Gastrocnemius medialis (tissue), 4 donors: ENCODE measurements at regions not wholly inside any gene's neighbourhood (a gene's known extent, or its start where the extent isn't known, plus 50 kb on each side); places are given as distances from the start of the nearest gene placed in this dataset.

ENCODE experiments used
- ATAC-seq, 2 donors: fragments of 150-250 bp; one replicate each; pipeline ENCODE4 v1.9.1; 2016
- DNase-seq, 2 donors: peaks; one replicate each; pipeline ENCODE4 v3.0.0-alpha.2; 2019
- H3K27ac ChIP-seq, 4 donors: fragments of 200-600 bp; sonication (generic); 1 replicate in 1 of 4; 2 replicates in 3 of 4; pipeline ENCODE4 v1.5.1; 2016 to 2018; ENCODE audit warnings: mild to moderate bottlenecking in 2 of 4, moderate library complexity in 1 of 4
- H3K27me3 ChIP-seq, 3 donors: fragments of 200-600 bp; sonication (generic) in 2 of 3; 1 replicate in 1 of 3; 2 replicates in 2 of 3; pipeline versions ENCODE4 v1.5.1 to v1.6.0; 2016 to 2019; ENCODE audit warnings: mild to moderate bottlenecking in 1 of 3, moderate library complexity in 1 of 3
- H3K36me3 ChIP-seq, 2 donors: fragments of 200-600 bp; sonication (generic) in 1 of 2; one replicate each; pipeline ENCODE4 v1.5.1; 2017 to 2018
- H3K4me1 ChIP-seq, 2 donors: fragments of 200-600 bp; sonication (generic) in 1 of 2; one replicate each; pipeline ENCODE4 v1.5.1; 2016 to 2017; ENCODE audit warnings: mild to moderate bottlenecking in 2 of 2
- H3K4me3 ChIP-seq, 4 donors: fragments of 200-600 bp; sonication (generic) in 3 of 4; 1 replicate in 1 of 4; 2 replicates in 3 of 4; pipeline ENCODE4 v1.5.1; 2016 to 2019; ENCODE audit warnings: mild to moderate bottlenecking in 2 of 4
- H3K9me3 ChIP-seq, 3 donors: fragments of 200-600 bp; sonication (generic) in 2 of 3; 1 replicate in 1 of 3; 2 replicates in 2 of 3; pipeline ENCODE4 v1.5.1; 2016 to 2019
- POLR2A ChIP-seq, 2 donors: fragments of 450-650 bp; IDR thresholded peaks; one replicate each; pipeline ENCODE4 v1.6.1; 2017; ENCODE audit warnings: antibody characterized with exemption in 2 of 2, mild to moderate bottlenecking in 2 of 2, moderate library complexity in 2 of 2
- in situ Hi-C, 4 donors: fragments of 200-750 bp; cut with MboI; loops; one replicate each; pipeline versions ENCODE4 v1.15.0 to v1.8.0; 2017; ENCODE audit warnings: low sequenced_read_pairs in 4 of 4
- intact Hi-C: fragments of 100-400 bp; cut with DNase I; formaldehyde crosslinking; loops from one replicate; pipeline ENCODE4 v1.15.1; 2023; ENCODE audit warnings: low total_unique reads
- TF ChIP-seq, protein P1 (sequence below), 5 experiments: fragments of 450-650 bp in 3 of 5; fragments of 200-600 bp in 2 of 5; sonication (generic) in 2 of 5; IDR thresholded peaks in 4 of 5; conservative IDR thresholded peaks in 1 of 5; 1 replicate in 4 of 5; 2 replicates in 1 of 5; pipeline ENCODE4 v1.5.1; 2016 to 2019; ENCODE audit warnings: antibody characterized with exemption in 5 of 5, mild to moderate bottlenecking in 3 of 5, moderate library complexity in 3 of 5

DNA sequence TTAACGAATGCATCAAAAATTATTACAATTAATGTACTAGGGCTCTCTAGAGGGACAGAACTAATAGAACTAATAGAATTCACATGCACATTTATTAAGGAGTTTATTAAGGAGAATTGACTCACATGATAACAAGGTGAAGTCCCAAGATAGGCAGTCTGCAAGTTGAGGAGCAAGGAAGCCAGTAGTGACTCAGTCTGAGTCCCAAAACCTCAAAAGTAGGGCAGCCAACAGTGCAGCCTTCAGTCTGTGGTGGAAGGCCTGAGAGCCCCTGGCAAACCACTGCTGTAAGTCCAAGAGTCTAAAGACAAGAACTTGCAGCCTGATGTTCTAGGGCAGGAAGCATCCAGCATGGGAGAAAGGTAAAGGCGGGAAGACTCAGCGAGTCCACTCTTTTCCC lies 633.8 kb downstream of the SEMA5A start:
- ATAC-seq: no peak
- in situ Hi-C loops (no loop called here), intact Hi-C loops (no loop called here)
- H3K27me3 ChIP-seq: no peaks in the 10 kb centered on the region
- no peaks in the 10 kb centered on the region for H3K4me1 ChIP-seq
- no peak overlapping the region for H3K27ac ChIP-seq
- TF ChIP-seq, protein P1, sequence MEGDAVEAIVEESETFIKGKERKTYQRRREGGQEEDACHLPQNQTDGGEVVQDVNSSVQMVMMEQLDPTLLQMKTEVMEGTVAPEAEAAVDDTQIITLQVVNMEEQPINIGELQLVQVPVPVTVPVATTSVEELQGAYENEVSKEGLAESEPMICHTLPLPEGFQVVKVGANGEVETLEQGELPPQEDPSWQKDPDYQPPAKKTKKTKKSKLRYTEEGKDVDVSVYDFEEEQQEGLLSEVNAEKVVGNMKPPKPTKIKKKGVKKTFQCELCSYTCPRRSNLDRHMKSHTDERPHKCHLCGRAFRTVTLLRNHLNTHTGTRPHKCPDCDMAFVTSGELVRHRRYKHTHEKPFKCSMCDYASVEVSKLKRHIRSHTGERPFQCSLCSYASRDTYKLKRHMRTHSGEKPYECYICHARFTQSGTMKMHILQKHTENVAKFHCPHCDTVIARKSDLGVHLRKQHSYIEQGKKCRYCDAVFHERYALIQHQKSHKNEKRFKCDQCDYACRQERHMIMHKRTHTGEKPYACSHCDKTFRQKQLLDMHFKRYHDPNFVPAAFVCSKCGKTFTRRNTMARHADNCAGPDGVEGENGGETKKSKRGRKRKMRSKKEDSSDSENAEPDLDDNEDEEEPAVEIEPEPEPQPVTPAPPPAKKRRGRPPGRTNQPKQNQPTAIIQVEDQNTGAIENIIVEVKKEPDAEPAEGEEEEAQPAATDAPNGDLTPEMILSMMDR (IDR thresholded peaks at IDR 0.05 in 4 of 5, conservative IDR thresholded peaks at IDR 0.05 in 1 of 5): no peak
- TF ChIP-seq POLR2A (IDR thresholded peaks at IDR 0.05): no peak
- no peak overlapping the region for H3K4me3 ChIP-seq
- no peaks in the 10 kb centered on the region for H3K36me3 ChIP-seq
- DNase-seq: no peak
- no peaks in the 10 kb centered on the region for H3K9me3 ChIP-seq

DNA sequence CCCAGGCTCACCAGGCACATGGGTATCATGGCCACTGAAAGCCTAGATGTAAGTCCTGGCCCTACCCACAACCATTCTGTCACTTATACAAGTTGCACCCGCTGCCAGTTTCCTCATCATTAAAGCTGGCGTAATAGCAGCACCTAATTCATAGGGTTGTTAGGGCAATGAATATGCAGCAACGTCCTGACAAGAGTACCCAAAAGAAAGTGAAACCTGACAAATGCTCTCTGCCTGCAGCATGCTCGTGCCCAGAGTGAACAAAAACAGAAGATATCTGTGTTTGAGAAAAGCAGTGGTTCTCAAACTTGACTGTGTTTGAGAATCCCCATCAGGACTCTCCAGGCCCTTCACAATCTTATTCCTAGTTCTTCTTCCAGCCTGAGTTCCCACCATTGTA lies 632.4 kb downstream of the SEMA5A start:
- Histone ChIP-seq H3K36me3 (no peaks in the 10 kb centered on the region), H3K4me3 (no peak overlapping the region), H3K9me3 (no peaks in the 10 kb centered on the region), H3K4me1 (no peaks in the 10 kb centered on the region), H3K27me3 (no peaks in the 10 kb centered on the region), H3K27ac (no peak overlapping the region)
- DNase-seq (no peak), ATAC-seq (no peak)
- intact Hi-C loops: no loop called here
- TF ChIP-seq POLR2A (IDR thresholded peaks at IDR 0.05): no peak
- TF ChIP-seq, protein P1 (IDR thresholded peaks at IDR 0.05 in 4 of 5, conservative IDR thresholded peaks at IDR 0.05 in 1 of 5): no peak
- in situ Hi-C loops: no loop called here

DNA sequence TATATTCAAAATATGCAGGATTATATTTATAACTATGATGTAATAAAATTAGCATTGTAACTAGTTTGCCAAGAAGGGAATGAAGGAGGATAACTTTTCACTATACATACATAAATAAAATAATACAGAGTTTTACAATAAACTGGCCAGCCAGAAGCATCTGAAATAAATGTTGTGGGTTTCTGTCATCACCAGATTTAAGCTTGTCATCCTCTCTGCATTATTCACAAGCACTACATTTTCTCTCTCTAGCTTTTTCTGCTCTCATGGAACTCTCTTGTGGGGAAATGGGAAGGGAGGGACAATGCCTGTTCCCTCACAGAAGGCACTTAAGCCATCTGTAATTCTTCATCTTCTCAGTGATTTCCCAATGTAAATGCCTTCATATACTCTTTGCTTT lies 626.8 kb downstream of the SEMA5A start:
- H3K27me3 ChIP-seq: no peaks in the 10 kb centered on the region
- intact Hi-C loops: no loop called here
- no peak overlapping the region for H3K4me3 ChIP-seq
- no peaks in the 10 kb centered on the region for H3K9me3 ChIP-seq
- no peaks in the 10 kb centered on the region for H3K4me1 ChIP-seq
- ATAC-seq (no peak), DNase-seq (no peak)
- no peak overlapping the region for H3K27ac ChIP-seq
- H3K36me3 ChIP-seq: no peaks in the 10 kb centered on the region
- in situ Hi-C loops: no loop called here
- no peak for TF ChIP-seq POLR2A (IDR thresholded peaks at IDR 0.05)
- TF ChIP-seq, protein P1 (IDR thresholded peaks at IDR 0.05 in 4 of 5, conservative IDR thresholded peaks at IDR 0.05 in 1 of 5): no peak

DNA sequence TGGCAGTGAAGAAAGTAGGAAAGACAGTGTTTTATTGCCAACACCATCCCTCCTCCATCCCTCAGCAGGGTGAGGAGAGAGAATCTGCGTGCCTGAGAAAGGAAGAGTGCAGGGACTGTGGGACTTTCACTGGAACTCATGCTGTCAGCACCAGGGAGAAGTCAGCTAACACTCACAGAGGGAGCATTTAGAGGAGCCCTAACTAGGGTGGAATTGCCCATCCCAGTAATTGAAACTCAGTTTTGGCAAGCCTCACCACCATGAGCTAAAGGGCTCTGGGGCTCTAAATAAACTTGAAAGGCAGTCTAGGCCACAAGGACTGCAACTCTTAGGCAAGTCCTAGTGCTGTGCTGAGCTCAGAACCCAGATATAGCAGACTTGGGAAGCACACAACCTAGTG lies 622.3 kb downstream of the SEMA5A start:
- Histone ChIP-seq H3K4me1 (no peaks in the 10 kb centered on the region), H3K27ac (no peak overlapping the region), H3K4me3 (no peak overlapping the region), H3K36me3 (no peaks in the 10 kb centered on the region), H3K27me3 (no peaks in the 10 kb centered on the region), H3K9me3 (no peaks in the 10 kb centered on the region)
- DNase-seq (no peak), ATAC-seq (no peak)
- intact Hi-C loops (no loop called here), in situ Hi-C loops (no loop called here)
- TF ChIP-seq POLR2A (IDR thresholded peaks at IDR 0.05): no peak
- TF ChIP-seq, protein P1 (IDR thresholded peaks at IDR 0.05 in 4 of 5, conservative IDR thresholded peaks at IDR 0.05 in 1 of 5): no peak

DNA sequence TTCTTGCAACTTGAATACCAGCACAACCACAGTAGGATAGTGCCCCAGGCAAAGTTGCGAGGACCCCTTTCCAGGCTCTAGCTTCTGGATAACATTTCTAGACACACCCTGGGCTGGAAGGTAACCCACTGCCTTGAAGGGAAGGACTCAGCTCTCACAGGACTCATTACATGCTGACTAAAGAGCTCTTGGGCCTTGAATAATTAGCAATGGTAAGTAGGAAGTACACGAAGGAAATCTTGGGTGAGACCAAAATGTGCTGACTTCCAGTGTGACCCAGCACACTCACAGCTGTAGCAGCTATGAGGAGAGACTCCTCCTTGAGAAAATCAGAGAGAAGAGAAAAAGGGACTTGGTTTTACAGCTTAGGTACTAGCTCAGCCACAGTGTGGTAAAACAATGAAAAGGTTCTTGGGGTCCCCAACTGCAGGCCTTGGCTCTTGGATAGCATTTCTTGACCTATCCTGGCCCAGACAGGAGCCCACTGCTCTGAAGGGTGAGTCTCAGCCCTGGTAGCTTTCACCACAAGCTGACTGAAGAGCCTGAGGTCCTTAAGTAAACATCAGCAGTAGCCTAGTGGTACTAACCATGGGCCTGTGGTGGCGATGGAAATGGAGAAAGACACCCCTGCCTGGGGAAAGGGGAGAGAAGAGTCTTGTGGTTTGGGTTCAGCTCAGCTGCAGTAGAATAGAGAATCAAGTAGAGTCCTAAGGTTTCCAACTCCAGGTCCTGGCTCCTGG lies 621.7 kb downstream of the SEMA5A start:
- H3K4me1 ChIP-seq: no peaks in the 10 kb centered on the region
- intact Hi-C loops (no loop called here), in situ Hi-C loops (no loop called here)
- no peaks in the 10 kb centered on the region for H3K27me3 ChIP-seq
- H3K9me3 ChIP-seq: no peaks in the 10 kb centered on the region
- no peak for DNase-seq
- TF ChIP-seq POLR2A (IDR thresholded peaks at IDR 0.05): no peak
- TF ChIP-seq, protein P1 (IDR thresholded peaks at IDR 0.05 in 4 of 5, conservative IDR thresholded peaks at IDR 0.05 in 1 of 5): no peak
- H3K4me3 ChIP-seq: no peak overlapping the region
- H3K36me3 ChIP-seq: no peaks in the 10 kb centered on the region
- H3K27ac ChIP-seq: no peak overlapping the region
- ATAC-seq: no peak
